ENCODE measurements at regions not wholly inside any gene's neighbourhood (a gene's known extent, or its start where the extent isn't known, plus 50 kb on each side); places are given as distances from the start of the nearest gene placed in this dataset.

GRCh38 chr13:72204291-72204690, 337.3 kb upstream of the DACH1 start:
- no peaks in the 10 kb centered on the region for H3K4me1 Mint-ChIP-seq (ENCODE audit: low read depth)
- H3K9me3 Mint-ChIP-seq: no peaks in the 10 kb centered on the region
- H3K4me3 Mint-ChIP-seq: no peak overlapping the region
- H3K36me3 Mint-ChIP-seq (ENCODE audit: insufficient read depth): no peaks in the 10 kb centered on the region
- no peak for ATAC-seq
- no peak for DNase-seq
- no peaks in the 10 kb centered on the region for H3K27me3 Mint-ChIP-seq (ENCODE audit: low read depth)

DNA sequence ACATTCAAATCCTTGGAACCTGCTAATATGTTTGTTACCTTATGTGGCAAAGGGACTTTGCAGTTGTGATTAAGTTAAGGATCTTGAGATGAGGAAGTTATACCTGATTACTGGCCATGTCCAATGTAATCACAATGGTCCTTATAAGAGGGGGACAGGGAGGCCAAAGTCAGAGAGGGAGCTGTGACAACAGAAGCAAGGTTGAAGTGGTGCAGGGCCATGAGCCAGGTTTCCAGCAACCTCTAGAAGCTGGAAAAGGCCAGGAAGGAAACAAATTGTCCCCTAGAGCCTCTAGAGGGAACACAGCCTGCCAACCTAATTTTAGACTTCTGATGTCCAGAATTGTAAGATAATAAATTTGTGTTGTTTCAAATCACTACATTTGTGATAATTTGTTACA, 334.7 kb upstream of the DACH1 start:
- H3K4me1 Mint-ChIP-seq (ENCODE audit: low read depth): no peaks in the 10 kb centered on the region
- DNase-seq (no peak), ATAC-seq (no peak)
- H3K9me3 Mint-ChIP-seq: no peaks in the 10 kb centered on the region
- no peaks in the 10 kb centered on the region for H3K27me3 Mint-ChIP-seq (ENCODE audit: low read depth)
- no peak overlapping the region for H3K4me3 Mint-ChIP-seq
- no peaks in the 10 kb centered on the region for H3K36me3 Mint-ChIP-seq (ENCODE audit: insufficient read depth)

- ATAC-seq: no peak
- H3K9me3 Mint-ChIP-seq: no peaks in the 10 kb centered on the region
- no peak for DNase-seq
- H3K4me3 Mint-ChIP-seq: no peak overlapping the region
- H3K4me1 Mint-ChIP-seq (ENCODE audit: low read depth): no peaks in the 10 kb centered on the region
- H3K27me3 Mint-ChIP-seq (ENCODE audit: low read depth): no peaks in the 10 kb centered on the region
- H3K36me3 Mint-ChIP-seq (ENCODE audit: insufficient read depth): no peaks in the 10 kb centered on the region
Measured at GRCh38 chr13:72199640-72200039, 332.6 kb upstream of the DACH1 start.

DNA sequence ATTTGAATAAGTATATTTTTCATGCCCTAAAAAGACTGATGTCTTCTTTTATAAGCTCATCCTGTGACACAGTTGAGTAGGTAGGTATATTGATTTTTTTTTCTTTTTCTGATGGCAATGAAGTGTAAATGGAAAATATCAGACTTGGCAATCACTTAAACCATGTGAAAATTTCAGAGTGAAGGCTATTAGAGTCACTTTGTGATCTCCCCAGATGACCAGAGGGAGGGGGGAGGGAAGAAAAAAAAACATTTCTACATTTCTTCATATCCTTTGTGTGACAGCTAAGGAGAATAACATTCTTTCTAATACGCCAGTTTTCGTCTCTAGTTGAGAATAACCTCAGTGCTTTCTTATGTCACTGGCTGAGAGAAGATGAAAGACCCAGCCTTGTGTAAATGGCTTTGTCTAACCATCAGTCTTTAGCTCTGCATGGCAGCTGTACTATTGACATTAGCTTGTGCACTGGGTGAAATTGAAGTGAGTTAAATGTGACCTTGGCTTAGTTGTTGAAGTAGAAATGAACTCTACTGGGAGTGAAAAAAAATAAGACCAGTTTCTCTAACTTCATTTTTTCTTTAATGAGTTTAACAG, 332.1 kb upstream of the DACH1 start:
- no peaks in the 10 kb centered on the region for H3K36me3 Mint-ChIP-seq (ENCODE audit: insufficient read depth)
- no peak overlapping the region for H3K4me3 Mint-ChIP-seq
- DNase-seq: no peak
- H3K27me3 Mint-ChIP-seq (ENCODE audit: low read depth): no peaks in the 10 kb centered on the region
- no peak for ATAC-seq
- H3K4me1 Mint-ChIP-seq (ENCODE audit: low read depth): no peaks in the 10 kb centered on the region
- no peaks in the 10 kb centered on the region for H3K9me3 Mint-ChIP-seq

- Mint-ChIP-seq H3K36me3 (ENCODE audit: insufficient read depth) (no peaks in the 10 kb centered on the region), H3K4me3 (no peak overlapping the region), H3K27me3 (ENCODE audit: low read depth) (no peaks in the 10 kb centered on the region), H3K9me3 (no peaks in the 10 kb centered on the region), H3K4me1 (ENCODE audit: low read depth) (no peaks in the 10 kb centered on the region)
- no peak for ATAC-seq
- DNase-seq: no peak
Measured at GRCh38 chr13:72198042-72198441, 331.0 kb upstream of the DACH1 start.

DNA sequence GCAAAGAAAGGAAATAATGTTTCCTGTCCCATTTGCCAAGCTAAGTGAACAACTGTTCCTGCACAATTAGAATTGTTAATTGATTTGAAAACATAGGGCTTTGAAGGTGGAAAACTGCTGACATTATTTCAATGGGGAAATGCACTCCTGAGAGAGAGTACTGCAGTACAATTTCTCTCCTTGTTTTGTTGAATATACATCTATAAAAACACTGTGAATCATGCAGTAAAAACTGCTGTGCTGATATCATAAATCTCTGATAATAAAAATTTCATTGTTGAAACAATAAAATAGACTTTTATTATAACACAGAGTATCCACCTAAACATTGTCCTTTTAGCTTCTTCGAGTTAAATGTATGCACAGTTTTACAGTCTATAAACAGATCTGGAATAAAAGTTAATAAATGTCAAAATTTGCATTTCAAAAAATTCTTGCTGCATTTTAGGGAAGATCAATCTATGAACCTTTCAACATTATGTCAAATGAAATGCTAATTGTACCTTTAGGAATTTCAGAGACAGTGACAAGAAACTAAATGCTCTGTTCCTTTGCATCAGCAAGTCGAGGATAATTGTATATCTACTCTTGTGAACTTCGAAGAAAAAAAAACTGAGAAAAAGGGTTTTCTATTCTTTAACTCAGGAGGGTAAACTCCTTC, 328.2 kb upstream of the DACH1 start:
- no peaks in the 10 kb centered on the region for H3K4me1 Mint-ChIP-seq (ENCODE audit: low read depth)

DNA sequence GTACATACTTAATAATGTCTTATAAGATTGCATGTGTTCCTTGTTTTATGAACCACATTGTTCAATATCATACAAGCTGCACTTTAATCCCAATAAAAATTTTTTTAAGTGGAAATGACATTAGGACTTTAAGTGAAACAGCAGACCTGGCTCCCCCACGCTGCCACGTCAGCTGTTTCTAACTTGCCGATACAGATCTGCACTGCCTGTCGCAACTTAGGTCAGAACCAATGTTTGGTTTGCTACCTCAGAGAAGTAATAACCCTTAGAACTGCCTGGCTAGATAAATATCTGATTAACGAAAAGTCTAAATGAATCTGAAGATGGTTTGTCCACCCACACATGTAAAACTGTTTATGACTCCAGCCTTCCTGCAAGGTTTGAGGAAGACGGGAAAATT, 327.5 kb upstream of the DACH1 start:
- DNase-seq (no peak), ATAC-seq (no peak)
- H3K4me3 Mint-ChIP-seq: no peak overlapping the region
- no peaks in the 10 kb centered on the region for H3K36me3 Mint-ChIP-seq (ENCODE audit: insufficient read depth)
- H3K9me3 Mint-ChIP-seq: no peaks in the 10 kb centered on the region
- H3K27me3 Mint-ChIP-seq (ENCODE audit: low read depth): no peaks in the 10 kb centered on the region
- H3K4me1 Mint-ChIP-seq (ENCODE audit: low read depth): no peaks in the 10 kb centered on the region

More for the DNA sequence above, 328.2 kb upstream of the DACH1 start:
- no peaks in the 10 kb centered on the region for H3K36me3 Mint-ChIP-seq (ENCODE audit: insufficient read depth)
- H3K9me3 Mint-ChIP-seq: no peaks in the 10 kb centered on the region
- ATAC-seq (no peak), DNase-seq (no peak)
- no peak overlapping the region for H3K4me3 Mint-ChIP-seq
- H3K27me3 Mint-ChIP-seq (ENCODE audit: low read depth): no peaks in the 10 kb centered on the region

- Mint-ChIP-seq H3K4me1 (ENCODE audit: low read depth) (no peaks in the 10 kb centered on the region), H3K27me3 (ENCODE audit: low read depth) (no peaks in the 10 kb centered on the region), H3K9me3 (peaks cover 11% of the 10 kb centered on the region), H3K36me3 (ENCODE audit: insufficient read depth) (no peaks in the 10 kb centered on the region), H3K4me3 (no peak overlapping the region)
- DNase-seq: no peak
- no peak for ATAC-seq
Measured at GRCh38 chr13:72186730-72187422, 319.9 kb upstream of the DACH1 start.

DNA sequence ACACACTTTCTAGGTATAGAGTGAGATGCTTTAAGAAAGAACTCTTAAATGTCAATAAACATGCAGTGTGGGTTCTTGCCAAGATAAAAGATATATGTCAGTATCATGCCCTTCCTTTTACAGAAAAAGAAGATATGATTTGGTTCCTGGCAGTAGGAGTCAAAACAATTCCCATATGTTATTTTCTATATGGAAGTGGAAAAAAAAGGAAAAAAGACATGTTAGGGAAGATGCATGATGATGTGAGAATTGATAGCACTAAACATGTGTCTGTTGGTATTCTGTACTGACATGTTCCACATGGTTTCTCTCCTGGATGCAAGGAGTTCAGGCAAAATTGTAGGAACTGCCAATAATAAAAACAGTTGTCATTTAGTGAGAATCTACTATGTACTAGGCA, 318.8 kb upstream of the DACH1 start:
- Mint-ChIP-seq H3K27me3 (ENCODE audit: low read depth) (no peaks in the 10 kb centered on the region), H3K4me1 (ENCODE audit: low read depth) (no peaks in the 10 kb centered on the region), H3K9me3 (peaks cover 11% of the 10 kb centered on the region), H3K4me3 (no peak overlapping the region), H3K36me3 (ENCODE audit: insufficient read depth) (no peaks in the 10 kb centered on the region)
- DNase-seq (no peak), ATAC-seq (no peak)

- DNase-seq: no peak
- H3K27me3 Mint-ChIP-seq (ENCODE audit: low read depth): no peaks in the 10 kb centered on the region
- H3K36me3 Mint-ChIP-seq (ENCODE audit: insufficient read depth): no peaks in the 10 kb centered on the region
- peaks cover 14% of the 10 kb centered on the region for H3K9me3 Mint-ChIP-seq
- H3K4me3 Mint-ChIP-seq: no peak overlapping the region
- no peak for ATAC-seq
- H3K4me1 Mint-ChIP-seq (ENCODE audit: low read depth): no peaks in the 10 kb centered on the region
Measured at GRCh38 chr13:72181661-72182060, 314.7 kb upstream of the DACH1 start.

GRCh38 chr13:72180253-72180952, 313.4 kb upstream of the DACH1 start:
- Mint-ChIP-seq H3K4me1 (ENCODE audit: low read depth) (no peaks in the 10 kb centered on the region), H3K9me3 (peaks cover 14% of the 10 kb centered on the region), H3K36me3 (ENCODE audit: insufficient read depth) (no peaks in the 10 kb centered on the region), H3K4me3 (no peak overlapping the region), H3K27me3 (ENCODE audit: low read depth) (no peaks in the 10 kb centered on the region)
- ATAC-seq (no peak), DNase-seq (no peak)

- no peak for ATAC-seq
- Mint-ChIP-seq H3K36me3 (ENCODE audit: insufficient read depth) (no peaks in the 10 kb centered on the region), H3K4me3 (no peak overlapping the region), H3K27me3 (ENCODE audit: low read depth) (no peaks in the 10 kb centered on the region), H3K4me1 (ENCODE audit: low read depth) (no peaks in the 10 kb centered on the region), H3K9me3 (peaks cover 6% of the 10 kb centered on the region)
- DNase-seq: no peak
Measured at GRCh38 chr13:72174549-72174948, 307.5 kb upstream of the DACH1 start.

DNA sequence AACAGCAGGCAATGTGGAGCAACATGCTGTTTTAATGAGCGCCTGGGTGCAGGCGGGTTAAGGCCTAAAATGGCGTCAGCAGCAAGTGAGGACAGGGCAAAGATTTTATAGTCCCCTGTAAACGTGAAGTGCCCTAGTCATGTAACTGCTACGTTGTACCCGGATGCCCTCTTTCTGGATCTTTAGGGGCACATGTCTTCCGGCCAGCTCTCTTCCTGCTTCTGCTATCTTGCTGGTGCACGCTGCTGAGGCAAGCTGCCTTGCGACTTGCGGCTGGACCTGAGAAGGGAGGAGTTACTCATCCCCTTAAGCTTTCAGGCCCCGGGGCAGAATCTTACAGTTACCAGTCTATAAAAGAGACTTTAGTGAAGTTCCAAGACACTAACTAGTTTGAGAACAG, 303.6 kb upstream of the DACH1 start:
- no peaks in the 10 kb centered on the region for H3K9me3 Mint-ChIP-seq
- no peak for ATAC-seq
- H3K4me1 Mint-ChIP-seq (ENCODE audit: low read depth): no peaks in the 10 kb centered on the region
- no peaks in the 10 kb centered on the region for H3K36me3 Mint-ChIP-seq (ENCODE audit: insufficient read depth)
- no peak overlapping the region for H3K4me3 Mint-ChIP-seq
- no peak for DNase-seq
- no peaks in the 10 kb centered on the region for H3K27me3 Mint-ChIP-seq (ENCODE audit: low read depth)

DNA sequence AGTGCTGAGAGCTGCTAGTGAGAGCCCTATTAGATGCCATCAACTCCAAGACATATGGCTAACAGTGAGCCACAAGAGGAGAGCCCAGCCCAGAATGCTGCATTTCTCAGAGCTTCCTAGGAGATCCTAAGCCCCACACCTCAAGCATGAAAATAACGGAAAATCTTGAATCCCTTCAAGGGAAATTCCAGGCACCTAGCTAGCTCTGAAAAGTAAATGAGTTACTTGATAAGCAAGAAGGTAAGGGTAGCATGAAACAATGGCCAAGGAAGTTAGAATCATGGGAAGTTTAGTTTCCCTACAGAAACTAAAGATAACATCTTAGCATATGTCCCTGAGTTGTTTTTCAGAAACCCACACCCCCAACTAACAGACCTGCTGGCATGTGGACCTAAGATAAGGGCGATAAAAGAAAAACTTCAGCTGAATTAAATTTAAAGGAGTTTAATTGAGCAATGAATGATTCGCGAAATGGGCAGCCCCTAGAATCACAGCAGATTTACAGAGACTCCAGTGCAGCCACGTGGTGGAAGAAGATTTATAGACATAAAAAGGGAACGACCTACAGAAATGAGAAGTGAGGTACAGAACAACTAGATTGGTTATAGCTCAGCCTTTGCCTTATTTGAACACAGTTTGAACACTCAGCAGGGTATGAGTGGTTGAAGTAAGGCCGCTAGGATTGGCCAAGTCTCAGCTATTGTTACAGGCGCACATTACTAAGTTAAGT, 301.3 kb upstream of the DACH1 start:
- no peak overlapping the region for H3K4me3 Mint-ChIP-seq

More for the DNA sequence above, 301.3 kb upstream of the DACH1 start:
- ATAC-seq: no peak
- H3K27me3 Mint-ChIP-seq (ENCODE audit: low read depth): no peaks in the 10 kb centered on the region
- H3K36me3 Mint-ChIP-seq (ENCODE audit: insufficient read depth): no peaks in the 10 kb centered on the region
- no peaks in the 10 kb centered on the region for H3K4me1 Mint-ChIP-seq (ENCODE audit: low read depth)
- H3K9me3 Mint-ChIP-seq: no peaks in the 10 kb centered on the region
- no peak for DNase-seq

Measured in activated T-cell treated with anti-CD3 and anti-CD28 coated beads, Interleukin-2, amount 50 U/mL, for 4 hours (primary cell).